Calu3 (cell line): ENCODE measurements at regions not wholly inside any gene's neighbourhood (a gene's known extent, or its start where the extent isn't known, plus 50 kb on each side); places are given as distances from the start of the nearest gene placed in this dataset.

Source experiments
- BruUV-seq: library from RNA; stranded (reverse); fragments of 400-500 nt; replicated peaks from 2 replicates; lab custom pipeline; 2021; lab: Mats Ljungman, UMichigan
- CTCF ChIA-PET: fragments of 300-600 bp; sonication (Branson Sonifier 250); formaldehyde crosslinking; loops from one replicate; lab custom pipeline; 2022; ENCODE audit warnings: antibody characterized with exemption; lab: Charles Lee
- DNase-seq: peaks from one replicate; pipeline ENCODE4 v3.0.0; 2022
- H3K27ac Mint-ChIP-seq: one replicate; pipeline ENCODE4 v1.8.0; 2022; ENCODE audit warnings: mixed read lengths; ENCODE audit not compliant: unreplicated experiment
- H3K27me3 Mint-ChIP-seq: one replicate; pipeline ENCODE4 v1.8.0; 2022; ENCODE audit warnings: mixed read lengths; ENCODE audit not compliant: unreplicated experiment
- H3K36me3 Mint-ChIP-seq: one replicate; pipeline ENCODE4 v1.8.0; 2022; ENCODE audit warnings: mild to moderate bottlenecking, moderate library complexity, mixed read lengths; ENCODE audit not compliant: insufficient read depth, unreplicated experiment
- H3K4me1 Mint-ChIP-seq: one replicate; pipeline ENCODE4 v1.8.0; 2022; ENCODE audit warnings: mild to moderate bottlenecking, low read depth, mixed read lengths; ENCODE audit not compliant: unreplicated experiment
- H3K4me3 Mint-ChIP-seq: one replicate; pipeline ENCODE4 v1.8.0; 2022; ENCODE audit warnings: mild to moderate bottlenecking, low read depth, moderate library complexity, mixed read lengths; ENCODE audit not compliant: unreplicated experiment
- H3K9me3 Mint-ChIP-seq: one replicate; pipeline ENCODE4 v1.8.0; 2022; ENCODE audit warnings: low read depth, mixed read lengths; ENCODE audit not compliant: unreplicated experiment
- intact Hi-C: fragments of 100-400 bp; cut with micrococcal nuclease; formaldehyde crosslinking; loops from one replicate; pipeline ENCODE4 v1.10.0; 2022; ENCODE audit not compliant: unreplicated experiment
- TF ChIP-seq, protein P1 (sequence below): fragments of 200-600 bp; IDR thresholded peaks from one replicate; pipeline ENCODE4 v1.8.0; 2022; ENCODE audit warnings: antibody characterized with exemption; ENCODE audit not compliant: unreplicated experiment

DNA sequence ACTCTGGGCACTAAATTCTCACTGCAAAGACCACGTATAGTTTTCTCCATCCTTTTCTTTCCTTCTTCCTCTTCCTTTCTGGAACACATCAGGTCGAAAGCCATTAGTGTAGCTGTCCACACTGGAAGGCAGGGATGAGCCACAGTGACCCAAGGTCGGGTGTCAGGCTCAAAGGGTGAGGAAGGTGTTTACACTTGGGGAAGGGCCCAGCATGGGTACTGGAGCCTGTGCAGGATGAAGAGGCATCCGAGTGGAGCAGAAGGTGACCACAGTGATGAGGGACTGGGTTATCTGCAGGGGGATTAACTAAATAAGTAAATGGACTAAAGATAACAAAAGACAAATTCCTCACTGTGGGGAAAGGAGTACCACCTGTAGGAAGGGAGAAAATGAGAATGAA, 164.0 kb downstream of the SOX9 start:
- no peak overlapping the region for H3K27ac Mint-ChIP-seq
- BruUV-seq = no TSS peak
- H3K4me3 Mint-ChIP-seq = no peak overlapping the region
- DNase-seq = no peak
- TF ChIP-seq, protein P1, sequence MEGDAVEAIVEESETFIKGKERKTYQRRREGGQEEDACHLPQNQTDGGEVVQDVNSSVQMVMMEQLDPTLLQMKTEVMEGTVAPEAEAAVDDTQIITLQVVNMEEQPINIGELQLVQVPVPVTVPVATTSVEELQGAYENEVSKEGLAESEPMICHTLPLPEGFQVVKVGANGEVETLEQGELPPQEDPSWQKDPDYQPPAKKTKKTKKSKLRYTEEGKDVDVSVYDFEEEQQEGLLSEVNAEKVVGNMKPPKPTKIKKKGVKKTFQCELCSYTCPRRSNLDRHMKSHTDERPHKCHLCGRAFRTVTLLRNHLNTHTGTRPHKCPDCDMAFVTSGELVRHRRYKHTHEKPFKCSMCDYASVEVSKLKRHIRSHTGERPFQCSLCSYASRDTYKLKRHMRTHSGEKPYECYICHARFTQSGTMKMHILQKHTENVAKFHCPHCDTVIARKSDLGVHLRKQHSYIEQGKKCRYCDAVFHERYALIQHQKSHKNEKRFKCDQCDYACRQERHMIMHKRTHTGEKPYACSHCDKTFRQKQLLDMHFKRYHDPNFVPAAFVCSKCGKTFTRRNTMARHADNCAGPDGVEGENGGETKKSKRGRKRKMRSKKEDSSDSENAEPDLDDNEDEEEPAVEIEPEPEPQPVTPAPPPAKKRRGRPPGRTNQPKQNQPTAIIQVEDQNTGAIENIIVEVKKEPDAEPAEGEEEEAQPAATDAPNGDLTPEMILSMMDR = no peak
- CTCF ChIA-PET = no interaction called here
- H3K4me1 Mint-ChIP-seq = no peaks in the 10 kb centered on the region
- intact Hi-C loops = no loop called here
- H3K9me3 Mint-ChIP-seq = no peaks in the 10 kb centered on the region
- no peaks in the 10 kb centered on the region for H3K36me3 Mint-ChIP-seq
- no peaks in the 10 kb centered on the region for H3K27me3 Mint-ChIP-seq

DNA sequence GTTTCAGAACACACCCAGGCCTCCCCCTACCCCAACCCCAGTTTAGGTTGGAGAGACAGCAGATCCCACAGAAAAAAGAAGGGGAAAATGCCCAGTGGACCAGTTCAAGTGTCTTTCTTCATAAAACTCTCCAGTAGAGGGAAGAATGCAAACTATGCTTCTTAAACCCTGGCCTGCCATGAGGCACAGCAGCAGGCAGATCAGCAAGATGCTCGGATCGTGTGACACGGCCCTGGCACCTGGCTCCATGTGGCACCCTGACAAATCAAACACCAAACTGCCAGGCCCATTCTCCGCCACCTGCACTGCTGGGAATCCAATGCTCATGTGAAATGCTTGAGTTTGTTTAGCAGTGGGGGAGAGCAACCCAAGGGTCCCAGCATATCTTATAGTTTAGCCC, 166.8 kb downstream of the SOX9 start:
- no TSS peak for BruUV-seq
- Mint-ChIP-seq H3K4me1 (no peaks in the 10 kb centered on the region), H3K27me3 (no peaks in the 10 kb centered on the region), H3K9me3 (no peaks in the 10 kb centered on the region), H3K36me3 (no peaks in the 10 kb centered on the region), H3K27ac (no peak overlapping the region), H3K4me3 (no peak overlapping the region)
- intact Hi-C loops = no loop called here
- no peak for DNase-seq
- TF ChIP-seq, protein P1 = no peak
- CTCF ChIA-PET = no interaction called here

DNA sequence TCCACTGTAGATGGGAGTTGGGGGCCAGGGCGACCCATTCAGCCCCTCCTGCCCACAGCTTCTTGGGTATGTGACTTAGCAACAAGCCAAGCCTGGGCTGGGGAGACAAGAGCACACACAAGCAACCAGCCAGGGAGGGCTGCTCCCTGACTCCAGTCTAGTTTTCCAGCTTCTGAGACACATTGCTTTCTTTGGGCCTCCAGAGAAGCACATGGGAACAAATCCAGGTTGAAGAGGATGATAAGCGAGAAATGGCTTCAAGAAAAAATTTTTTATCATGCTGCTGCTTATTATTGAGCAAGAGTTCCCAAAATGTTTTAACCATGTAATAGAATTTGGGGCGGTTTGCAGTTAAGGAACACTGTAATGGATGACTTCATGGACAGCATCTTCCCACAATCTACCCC, 173.7 kb downstream of the SOX9 start:
- Mint-ChIP-seq H3K4me3 (no peak overlapping the region), H3K9me3 (no peaks in the 10 kb centered on the region), H3K27me3 (peaks cover 13% of the 10 kb centered on the region), H3K27ac (no peak overlapping the region), H3K4me1 (peaks cover 14% of the 10 kb centered on the region), H3K36me3 (no peaks in the 10 kb centered on the region)
- no TSS peak for BruUV-seq
- CTCF ChIA-PET = no interaction called here
- TF ChIP-seq, protein P1 = no peak
- DNase-seq = no peak
- intact Hi-C loops = no loop called here

DNA sequence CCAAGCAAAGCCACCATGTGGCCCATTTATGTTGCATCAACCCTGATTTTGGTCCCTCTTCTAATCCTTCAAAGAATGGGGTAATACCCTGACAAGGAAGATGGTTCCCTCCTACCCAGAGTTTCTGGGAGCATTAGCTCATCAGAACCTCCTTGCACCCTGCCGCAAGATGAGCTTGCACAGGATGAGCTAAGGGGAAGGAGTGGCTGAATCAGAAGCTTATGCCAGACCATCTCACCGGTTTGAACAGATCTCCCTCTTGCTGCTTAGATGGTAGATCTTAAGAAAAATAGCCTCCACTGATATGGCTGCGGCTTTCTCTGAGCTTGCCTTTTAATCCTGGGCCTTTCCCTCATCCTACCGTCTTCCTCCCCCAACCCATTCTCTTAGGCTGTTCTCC, 175.1 kb downstream of the SOX9 start:
- Mint-ChIP-seq H3K4me1 (peaks cover 14% of the 10 kb centered on the region), H3K36me3 (no peaks in the 10 kb centered on the region), H3K4me3 (no peak overlapping the region), H3K9me3 (no peaks in the 10 kb centered on the region), H3K27me3 (peaks cover 13% of the 10 kb centered on the region), H3K27ac (no peak overlapping the region)
- intact Hi-C loops = no loop called here
- no TSS peak for BruUV-seq
- TF ChIP-seq, protein P1 = no peak
- DNase-seq = no peak
- CTCF ChIA-PET = interaction anchor here (0.6 to 1.0 kb wide), 2 partner anchors 13 to 464 kb away, joined by 3 to 7 read pairs; no protein-coding TSS in a partner anchor
